ENCODE measurements at regions not wholly inside any gene's neighbourhood (a gene's known extent, or its start where the extent isn't known, plus 50 kb on each side); places are given as distances from the start of the nearest gene placed in this dataset.

GRCh38 chr22:22702237-22703202, 58.1 kb downstream of the GGTLC2 start:
- no peaks in the 10 kb centered on the region for H3K4me1 ChIP-seq (ENCODE audit: insufficient read depth, low read length)
- H2AFZ ChIP-seq (ENCODE audit: low read length) = no peak overlapping the region
- H3K36me3 ChIP-seq (ENCODE audit: insufficient read depth, low read length) = no peaks in the 10 kb centered on the region
- peaks cover 3% of the 10 kb centered on the region for H3K27me3 ChIP-seq (ENCODE audit: insufficient read depth, low read length)
- no peak overlapping the region for H3K4me3 ChIP-seq (ENCODE audit: insufficient read depth, low read length)
- peak; percentile 30 for DNase-seq (ENCODE audit: insufficient read length, low spot score, missing footprints)
- H3K4me2 ChIP-seq (ENCODE audit: insufficient read depth, low read length) = no peak overlapping the region
- H3K79me2 ChIP-seq (ENCODE audit: insufficient read depth, low read length) = no peaks in the 10 kb centered on the region
- TF ChIP-seq, protein P1, sequence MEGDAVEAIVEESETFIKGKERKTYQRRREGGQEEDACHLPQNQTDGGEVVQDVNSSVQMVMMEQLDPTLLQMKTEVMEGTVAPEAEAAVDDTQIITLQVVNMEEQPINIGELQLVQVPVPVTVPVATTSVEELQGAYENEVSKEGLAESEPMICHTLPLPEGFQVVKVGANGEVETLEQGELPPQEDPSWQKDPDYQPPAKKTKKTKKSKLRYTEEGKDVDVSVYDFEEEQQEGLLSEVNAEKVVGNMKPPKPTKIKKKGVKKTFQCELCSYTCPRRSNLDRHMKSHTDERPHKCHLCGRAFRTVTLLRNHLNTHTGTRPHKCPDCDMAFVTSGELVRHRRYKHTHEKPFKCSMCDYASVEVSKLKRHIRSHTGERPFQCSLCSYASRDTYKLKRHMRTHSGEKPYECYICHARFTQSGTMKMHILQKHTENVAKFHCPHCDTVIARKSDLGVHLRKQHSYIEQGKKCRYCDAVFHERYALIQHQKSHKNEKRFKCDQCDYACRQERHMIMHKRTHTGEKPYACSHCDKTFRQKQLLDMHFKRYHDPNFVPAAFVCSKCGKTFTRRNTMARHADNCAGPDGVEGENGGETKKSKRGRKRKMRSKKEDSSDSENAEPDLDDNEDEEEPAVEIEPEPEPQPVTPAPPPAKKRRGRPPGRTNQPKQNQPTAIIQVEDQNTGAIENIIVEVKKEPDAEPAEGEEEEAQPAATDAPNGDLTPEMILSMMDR (IDR thresholded peaks at IDR 0.05; ENCODE audit: extremely low read depth, low read depth, low read length) = peak; percentile 9
- H4K20me1 ChIP-seq (ENCODE audit: insufficient read depth, low read length) = no peaks in the 10 kb centered on the region
- no peak overlapping the region for H3K27ac ChIP-seq (ENCODE audit: low read depth, low read length)
- no peaks in the 10 kb centered on the region for H3K9me3 ChIP-seq (ENCODE audit: low read depth, low read length)

DNA sequence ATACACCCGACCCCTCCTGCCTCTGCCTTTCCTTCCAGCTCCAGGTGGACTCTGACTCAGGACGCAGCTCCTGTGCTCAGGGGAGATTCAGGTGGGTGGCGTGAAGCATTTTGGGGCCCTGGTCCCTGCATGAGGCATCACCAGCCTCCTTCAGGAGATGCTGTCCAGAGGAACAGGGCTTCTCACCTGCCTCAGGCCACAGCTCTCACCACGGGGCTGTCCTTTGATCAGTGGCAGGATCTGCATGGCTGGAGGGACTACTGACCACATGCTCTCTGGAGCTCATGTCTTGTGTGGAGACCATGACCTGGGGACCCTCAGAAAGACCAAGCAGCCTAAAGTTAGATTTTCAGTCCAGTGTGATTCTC, 58.8 kb downstream of the GGTLC2 start:
- Histone ChIP-seq H3K4me1 (ENCODE audit: insufficient read depth, low read length) (no peaks in the 10 kb centered on the region), H3K36me3 (ENCODE audit: insufficient read depth, low read length) (no peaks in the 10 kb centered on the region), H3K4me2 (ENCODE audit: insufficient read depth, low read length) (no peak overlapping the region), H3K79me2 (ENCODE audit: insufficient read depth, low read length) (no peaks in the 10 kb centered on the region), H3K4me3 (ENCODE audit: insufficient read depth, low read length) (no peak overlapping the region), H3K27me3 (ENCODE audit: insufficient read depth, low read length) (peaks cover 3% of the 10 kb centered on the region), H4K20me1 (ENCODE audit: insufficient read depth, low read length) (no peaks in the 10 kb centered on the region), H2AFZ (ENCODE audit: low read length) (no peak overlapping the region), H3K27ac (ENCODE audit: low read depth, low read length) (no peak overlapping the region), H3K9me3 (ENCODE audit: low read depth, low read length) (no peaks in the 10 kb centered on the region)
- DNase-seq (ENCODE audit: insufficient read length, low spot score, missing footprints) = peak; percentile 32
- TF ChIP-seq, protein P1 (IDR thresholded peaks at IDR 0.05; ENCODE audit: extremely low read depth, low read depth, low read length) = no peak

GRCh38 chr22:22703715-22704114, 59.3 kb downstream of the GGTLC2 start:
- Histone ChIP-seq H3K36me3 (ENCODE audit: insufficient read depth, low read length) (no peaks in the 10 kb centered on the region), H3K27me3 (ENCODE audit: insufficient read depth, low read length) (peaks cover 3% of the 10 kb centered on the region), H3K4me2 (ENCODE audit: insufficient read depth, low read length) (no peak overlapping the region), H3K4me1 (ENCODE audit: insufficient read depth, low read length) (no peaks in the 10 kb centered on the region), H3K9me3 (ENCODE audit: low read depth, low read length) (no peaks in the 10 kb centered on the region), H4K20me1 (ENCODE audit: insufficient read depth, low read length) (no peaks in the 10 kb centered on the region), H3K4me3 (ENCODE audit: insufficient read depth, low read length) (no peak overlapping the region), H3K79me2 (ENCODE audit: insufficient read depth, low read length) (no peaks in the 10 kb centered on the region), H3K27ac (ENCODE audit: low read depth, low read length) (no peak overlapping the region), H2AFZ (ENCODE audit: low read length) (no peak overlapping the region)
- TF ChIP-seq, protein P1 (IDR thresholded peaks at IDR 0.05; ENCODE audit: extremely low read depth, low read depth, low read length) = no peak
- peak; percentile 52 for DNase-seq (ENCODE audit: insufficient read length, low spot score, missing footprints)

DNA sequence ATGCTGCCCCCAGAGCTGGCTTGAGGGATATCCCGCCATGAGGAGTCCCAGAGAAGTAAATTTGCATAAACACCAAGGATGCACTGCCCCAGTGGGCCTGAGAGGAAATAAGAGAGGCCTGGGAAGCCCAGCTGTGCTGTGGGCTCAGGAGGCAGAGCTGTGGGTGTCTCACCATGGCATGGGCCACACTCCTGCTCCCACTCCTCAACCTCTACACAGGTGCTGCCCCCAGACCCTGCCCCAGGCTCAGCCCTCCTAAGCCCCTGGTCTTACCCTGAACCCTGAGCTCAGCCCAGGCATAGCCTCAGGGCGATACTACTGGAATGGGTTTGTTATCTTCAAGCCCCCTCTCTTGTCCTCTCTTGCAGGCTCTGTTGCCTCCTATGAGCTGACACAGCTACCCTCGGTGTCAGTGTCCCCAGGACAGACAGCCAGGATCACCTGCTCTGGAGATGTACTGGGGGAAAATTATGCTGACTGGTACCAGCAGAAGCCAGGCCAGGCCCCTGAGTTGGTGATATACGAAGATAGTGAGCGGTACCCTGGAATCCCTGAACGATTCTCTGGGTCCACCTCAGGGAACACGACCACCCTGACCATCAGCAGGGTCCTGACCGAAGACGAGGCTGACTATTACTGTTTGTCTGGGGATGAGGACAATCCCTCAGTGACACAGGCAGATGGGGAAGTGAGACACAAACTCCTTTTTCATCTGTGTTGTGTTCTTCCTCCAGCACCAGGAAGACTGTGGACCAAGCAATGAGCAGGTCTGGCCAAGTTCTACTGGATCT, 59.9 kb downstream of the GGTLC2 start:
- no peaks in the 10 kb centered on the region for H3K79me2 ChIP-seq (ENCODE audit: insufficient read depth, low read length)
- DNase-seq (ENCODE audit: insufficient read length, low spot score, missing footprints) = no peak
- H4K20me1 ChIP-seq (ENCODE audit: insufficient read depth, low read length) = no peaks in the 10 kb centered on the region
- H3K27me3 ChIP-seq (ENCODE audit: insufficient read depth, low read length) = peaks cover 3% of the 10 kb centered on the region
- H3K27ac ChIP-seq (ENCODE audit: low read depth, low read length) = no peak overlapping the region
- no peaks in the 10 kb centered on the region for H3K4me1 ChIP-seq (ENCODE audit: insufficient read depth, low read length)
- H3K4me2 ChIP-seq (ENCODE audit: insufficient read depth, low read length) = no peak overlapping the region
- no peak overlapping the region for H3K4me3 ChIP-seq (ENCODE audit: insufficient read depth, low read length)
- no peaks in the 10 kb centered on the region for H3K9me3 ChIP-seq (ENCODE audit: low read depth, low read length)
- no peak overlapping the region for H2AFZ ChIP-seq (ENCODE audit: low read length)
- TF ChIP-seq, protein P1 (IDR thresholded peaks at IDR 0.05; ENCODE audit: extremely low read depth, low read depth, low read length) = no peak
- no peaks in the 10 kb centered on the region for H3K36me3 ChIP-seq (ENCODE audit: insufficient read depth, low read length)
